SKM-1 treated with dmso at 0.1 percent for 144 hours (cell line): ENCODE measurements at regions not wholly inside any gene's neighbourhood (a gene's known extent, or its start where the extent isn't known, plus 50 kb on each side); places are given as distances from the start of the nearest gene placed in this dataset.

ENCODE experiments used
- DNase-seq: peaks from one replicate; lab custom pipeline; 2025; ENCODE audit not compliant: unreplicated experiment; lab: John Stamatoyannopoulos, UW

DNA sequence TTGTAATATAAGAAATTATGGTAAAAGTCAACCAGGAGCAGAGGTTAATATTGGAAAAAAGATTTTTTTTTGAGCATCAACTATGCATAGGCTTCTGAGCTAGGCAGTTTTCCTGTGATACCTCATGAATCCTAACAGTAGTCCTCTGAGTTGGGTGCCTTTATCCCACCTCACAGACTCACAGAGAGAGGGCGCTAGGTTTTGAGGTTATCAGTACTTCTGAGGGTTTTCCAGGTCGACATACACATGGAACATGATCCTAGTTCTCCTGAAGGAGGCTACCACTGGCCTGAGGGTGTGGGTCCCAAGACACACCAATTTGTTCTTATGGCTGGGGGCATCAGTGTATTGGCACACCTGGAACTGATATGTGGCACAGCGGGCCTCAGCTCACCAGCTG, 358.8 kb upstream of the JAG1 start:
- no peak for DNase-seq

GRCh38 chr20:11034025-11034424, 360.2 kb upstream of the JAG1 start:
- no peak for DNase-seq

- no peak for DNase-seq
These were observed 361.4 kb upstream of the JAG1 start for GRCh38 chr20:11035211-11035610.

GRCh38 chr20:11041396-11041795, 367.6 kb upstream of the JAG1 start:
- no peak for DNase-seq

GRCh38 chr20:11043001-11043400, 369.2 kb upstream of the JAG1 start:
- no peak for DNase-seq

GRCh38 chr20:11044561-11044960, 370.8 kb upstream of the JAG1 start:
- DNase-seq = no peak

DNA sequence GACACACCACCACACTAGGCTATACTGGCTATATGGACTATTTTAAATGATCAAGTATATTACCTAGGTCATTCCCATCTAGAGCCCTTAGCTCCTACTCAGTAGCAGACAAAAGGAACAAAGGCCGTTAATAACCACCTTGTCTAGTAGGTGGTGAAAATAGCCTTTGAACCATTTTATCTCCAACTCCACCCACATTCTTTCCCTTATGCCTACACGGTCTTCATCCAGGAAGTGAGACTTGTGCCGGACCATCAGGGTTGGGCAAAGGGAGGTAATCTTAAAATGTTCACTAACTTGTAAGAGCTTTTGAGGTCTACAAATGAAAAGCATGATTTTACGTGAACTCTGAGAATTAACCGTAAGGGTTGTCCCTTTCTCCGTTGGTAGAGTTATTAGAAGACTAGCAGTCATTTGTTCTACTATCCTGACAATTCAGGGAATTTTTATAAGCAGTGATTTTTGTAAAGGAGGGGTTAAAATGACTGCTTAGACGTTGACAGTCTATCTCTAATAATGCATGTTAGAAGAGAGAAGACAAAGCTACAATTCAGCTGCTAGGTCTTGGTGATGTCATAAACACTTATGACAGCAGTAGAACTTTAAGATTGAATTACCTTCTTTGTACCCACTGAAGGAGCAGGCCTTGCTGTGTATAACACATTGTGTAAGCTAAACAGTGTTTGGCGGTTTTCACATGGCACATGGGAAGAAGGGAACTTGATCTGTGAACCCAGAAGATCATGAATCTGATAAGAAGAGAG, 371.8 kb upstream of the JAG1 start:
- no peak for DNase-seq

GRCh38 chr20:11047559-11047958, 373.8 kb upstream of the JAG1 start:
- DNase-seq = no peak

GRCh38 chr20:11048739-11049138, 374.9 kb upstream of the JAG1 start:
- no peak for DNase-seq

DNA sequence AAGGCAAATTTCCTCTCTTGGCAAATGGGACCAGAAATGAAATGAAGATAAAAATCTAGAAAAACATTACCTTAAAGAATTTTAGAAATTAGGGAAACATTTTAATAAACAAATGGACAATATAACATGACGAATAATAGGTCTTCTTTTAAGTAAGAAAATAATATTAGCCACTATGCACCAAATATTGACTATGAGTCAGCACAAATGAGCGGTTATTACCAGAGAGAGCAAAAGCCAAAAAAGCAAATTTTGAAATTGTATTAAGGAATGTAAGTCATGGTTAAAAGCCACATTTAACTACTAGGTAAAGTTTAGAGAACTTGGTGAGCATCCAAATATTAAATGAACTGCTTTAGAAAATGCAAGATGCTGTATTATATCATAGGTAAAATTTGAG, 376.6 kb upstream of the JAG1 start:
- DNase-seq = no peak

- DNase-seq = no peak
These were observed 377.3 kb upstream of the JAG1 start for GRCh38 chr20:11051136-11051535.

GRCh38 chr20:11053310-11053709, 379.5 kb upstream of the JAG1 start:
- no peak for DNase-seq

DNA sequence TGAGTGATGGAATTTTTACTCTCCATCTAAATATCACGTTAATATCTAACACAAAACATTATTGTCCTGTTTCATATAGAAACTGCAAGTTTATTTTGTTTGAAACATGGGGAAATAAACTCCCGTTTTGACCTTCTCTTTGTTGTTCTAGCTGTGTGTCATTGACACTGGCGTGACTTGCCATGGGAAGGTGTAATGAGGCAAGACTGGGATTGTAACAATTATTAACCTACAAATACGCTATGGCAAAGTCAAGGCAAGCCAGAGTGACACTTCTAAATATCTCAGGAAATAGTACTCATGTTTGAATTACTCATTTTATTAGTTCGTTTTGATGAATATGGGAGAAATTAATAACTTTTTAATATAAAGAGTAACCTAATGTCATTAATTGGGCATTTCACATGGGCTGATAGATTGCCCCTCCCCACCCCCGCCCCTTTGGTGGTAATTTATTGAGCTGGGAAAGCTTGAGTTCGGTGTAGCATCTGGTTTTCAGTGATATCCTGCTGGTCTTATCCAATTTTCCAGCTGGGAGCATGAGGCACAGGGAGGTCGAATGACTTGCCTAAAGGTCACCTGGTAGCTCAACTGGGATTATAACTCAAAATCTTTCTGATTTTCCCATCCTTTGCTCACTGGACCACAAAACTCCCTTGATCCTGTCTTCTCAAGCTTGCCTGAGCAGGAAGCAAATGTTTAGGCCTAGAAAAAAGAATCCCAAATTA, 380.6 kb upstream of the JAG1 start:
- DNase-seq = no peak

DNA sequence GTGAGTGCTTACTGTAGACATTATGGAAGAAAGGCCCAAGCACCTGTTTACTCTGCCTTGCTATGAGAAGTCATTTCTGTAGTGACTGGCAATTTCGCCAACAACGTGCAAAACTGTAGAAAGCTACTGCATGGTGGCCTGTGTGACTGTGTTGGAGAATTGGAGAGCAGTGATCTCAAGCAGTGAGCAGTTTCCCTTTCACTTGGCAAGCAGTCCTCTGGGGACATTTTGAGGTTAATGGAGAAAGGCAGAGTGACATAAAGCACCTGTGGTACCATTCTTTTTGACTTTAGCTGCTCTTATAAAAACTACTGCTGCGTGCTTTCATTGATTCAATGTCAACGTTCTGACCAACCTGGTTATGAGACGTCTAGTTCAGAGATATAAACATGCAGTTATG, 382.6 kb upstream of the JAG1 start:
- no peak for DNase-seq

- DNase-seq = no peak
These were observed 383.8 kb upstream of the JAG1 start for GRCh38 chr20:11057624-11058023.

GRCh38 chr20:11059659-11060058, 385.9 kb upstream of the JAG1 start:
- no peak for DNase-seq

DNA sequence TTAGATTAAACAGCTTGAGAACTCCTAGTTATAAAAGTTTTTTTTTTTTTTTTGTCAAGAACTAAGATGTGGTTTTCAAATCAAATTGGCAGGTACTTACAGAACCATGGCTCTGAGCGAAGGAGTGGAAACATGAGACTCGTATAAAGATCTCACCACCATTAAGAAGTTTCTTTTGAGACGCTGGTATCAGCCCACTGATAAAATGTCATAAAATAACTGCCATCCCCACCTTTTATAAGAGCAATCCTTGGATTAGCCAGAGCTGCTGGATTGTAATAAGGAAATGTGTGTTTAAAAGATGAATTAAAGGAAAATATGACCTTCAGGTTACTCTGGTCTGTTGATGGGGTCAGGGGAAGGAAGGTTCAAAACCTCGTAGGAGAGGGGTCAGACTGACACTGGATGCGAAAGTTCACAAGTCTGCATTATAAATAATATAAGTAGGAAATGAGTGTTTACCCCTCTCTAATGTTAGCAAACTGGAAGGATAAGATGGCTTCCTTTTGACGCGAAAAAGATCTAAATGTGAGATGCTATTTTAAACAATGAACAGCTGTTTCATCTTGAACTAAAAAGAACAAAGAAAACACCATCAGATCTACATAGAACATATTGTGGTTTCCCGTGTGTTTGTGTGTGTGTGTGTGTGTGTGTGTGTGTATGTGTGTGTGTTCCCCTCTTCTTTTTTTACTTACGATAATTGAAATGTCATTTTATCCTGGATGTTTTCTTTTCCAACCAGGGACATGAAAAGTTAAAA, 386.8 kb upstream of the JAG1 start:
- no peak for DNase-seq

DNA sequence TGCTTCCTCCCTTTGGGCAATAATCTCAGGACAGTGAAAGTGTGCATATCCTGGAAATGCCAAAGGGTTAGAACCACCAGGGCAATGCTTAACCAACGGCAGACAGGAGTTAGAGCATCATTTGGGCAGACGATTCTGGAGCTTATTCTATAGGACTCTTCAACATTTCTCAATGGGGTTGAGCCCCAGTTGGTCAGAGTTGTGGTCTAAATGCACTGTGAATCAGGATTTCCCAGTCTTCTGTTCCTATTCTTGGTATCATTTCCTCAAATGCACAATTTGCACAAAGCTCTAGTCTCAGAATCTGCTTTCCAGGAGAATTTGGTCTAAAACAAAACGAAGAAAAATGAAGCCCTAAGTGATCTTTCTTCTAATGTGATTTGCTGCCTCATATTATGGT, 389.6 kb upstream of the JAG1 start:
- DNase-seq = no peak

DNA sequence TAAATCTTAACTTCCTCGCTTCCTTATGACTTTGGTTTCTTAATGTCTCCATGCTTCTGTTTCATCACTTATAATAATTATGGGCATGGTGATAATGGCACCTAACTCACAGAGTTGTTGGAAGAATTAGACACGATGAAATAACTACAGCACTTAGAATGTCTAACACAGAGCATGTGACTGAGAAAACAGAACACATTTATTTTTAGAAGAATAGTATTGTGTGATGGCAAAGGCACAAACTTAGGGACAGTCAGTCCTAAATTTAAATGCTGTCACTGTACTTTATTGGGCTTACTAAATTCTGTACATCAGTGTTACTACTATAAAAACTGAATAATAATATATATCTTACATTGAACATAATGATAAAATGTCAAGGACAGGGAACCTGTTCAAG, 391.1 kb upstream of the JAG1 start:
- no peak for DNase-seq

DNA sequence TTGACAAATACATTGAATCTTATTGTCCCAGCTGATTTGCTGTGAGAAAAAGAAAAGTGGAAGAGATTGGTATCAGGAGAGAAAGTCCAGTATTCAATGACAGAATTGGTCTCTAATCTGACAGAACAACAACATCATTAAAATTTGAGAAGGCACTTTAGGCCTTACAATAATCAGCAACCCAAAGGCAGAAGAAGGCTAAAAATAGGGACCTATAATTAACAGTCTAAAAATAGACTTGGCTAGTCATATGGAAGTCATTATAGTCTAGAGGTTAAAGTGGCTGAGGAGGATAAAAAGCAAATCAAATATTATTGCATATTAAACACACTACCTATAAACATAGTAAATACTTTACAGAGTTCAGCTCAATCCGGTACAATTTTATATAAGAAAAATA, 393.6 kb upstream of the JAG1 start:
- DNase-seq = no peak

DNA sequence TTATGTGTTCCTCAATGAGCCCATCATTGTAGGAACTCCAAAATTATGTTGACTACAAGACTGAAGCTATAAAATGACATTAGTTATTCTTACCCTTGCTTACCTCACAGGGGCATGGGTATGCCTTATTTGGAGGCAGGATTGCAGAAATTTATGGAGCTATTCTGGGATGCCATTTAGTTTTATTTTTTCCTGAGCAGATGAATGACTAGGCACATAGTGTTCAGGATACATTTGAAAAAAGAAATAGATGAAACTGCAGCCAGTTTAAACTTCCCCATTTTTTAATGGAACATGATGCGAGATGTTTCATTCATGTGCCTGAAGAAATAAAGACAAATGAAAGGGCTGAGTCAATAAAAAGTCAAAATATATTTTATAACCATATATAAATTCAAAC, 399.2 kb upstream of the JAG1 start:
- no peak for DNase-seq
